ENCODE measurements at regions not wholly inside any gene's neighbourhood (a gene's known extent, or its start where the extent isn't known, plus 50 kb on each side); places are given as distances from the start of the nearest gene placed in this dataset.

GRCh38 chr5:4044881-4045280 lies 449.2 kb downstream of the IRX1 start:
- ChIA-PET CTCF (no interaction called here), POLR2A (no interaction called here)
- TF ChIP-seq CTCF (IDR thresholded peaks at IDR 0.05; ENCODE audit: insufficient read depth, low read length, missing control alignments) = no peak
- DNase-seq (ENCODE audit: low read depth, low spot score) = no peak
- no peak overlapping the region for H3K4me3 ChIP-seq (ENCODE audit: low read depth, low read length)

DNA sequence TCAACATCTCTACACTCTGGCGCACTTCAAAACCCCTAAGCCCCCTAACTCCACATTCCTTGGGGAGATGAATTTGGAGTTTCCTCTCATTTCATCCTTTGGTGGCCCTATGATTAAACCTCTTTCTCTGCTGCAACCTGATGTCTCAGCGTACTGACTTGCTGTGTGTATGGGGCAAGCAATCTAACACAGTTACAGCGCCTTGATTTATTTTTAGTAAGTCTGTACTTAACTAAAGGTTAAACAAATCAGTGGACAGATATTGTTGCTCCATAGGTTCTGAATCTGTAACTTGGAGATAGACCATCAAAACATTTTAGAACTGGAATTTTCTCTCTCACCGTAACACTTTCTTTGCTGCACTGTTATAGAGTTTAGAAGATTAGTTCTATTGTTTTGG lies 452.8 kb downstream of the IRX1 start:
- no peak for DNase-seq (ENCODE audit: low read depth, low spot score)
- no peak overlapping the region for H3K4me3 ChIP-seq (ENCODE audit: low read depth, low read length)
- POLR2A ChIA-PET = no interaction called here
- CTCF ChIA-PET = no interaction called here
- no peak for TF ChIP-seq CTCF (IDR thresholded peaks at IDR 0.05; ENCODE audit: insufficient read depth, low read length, missing control alignments)

GRCh38 chr5:4050203-4050602 lies 454.6 kb downstream of the IRX1 start:
- no peak overlapping the region for H3K4me3 ChIP-seq (ENCODE audit: low read depth, low read length)
- ChIA-PET CTCF (no interaction called here), POLR2A (no interaction called here)
- DNase-seq (ENCODE audit: low read depth, low spot score) = no peak
- TF ChIP-seq CTCF (IDR thresholded peaks at IDR 0.05; ENCODE audit: insufficient read depth, low read length, missing control alignments) = no peak

DNA sequence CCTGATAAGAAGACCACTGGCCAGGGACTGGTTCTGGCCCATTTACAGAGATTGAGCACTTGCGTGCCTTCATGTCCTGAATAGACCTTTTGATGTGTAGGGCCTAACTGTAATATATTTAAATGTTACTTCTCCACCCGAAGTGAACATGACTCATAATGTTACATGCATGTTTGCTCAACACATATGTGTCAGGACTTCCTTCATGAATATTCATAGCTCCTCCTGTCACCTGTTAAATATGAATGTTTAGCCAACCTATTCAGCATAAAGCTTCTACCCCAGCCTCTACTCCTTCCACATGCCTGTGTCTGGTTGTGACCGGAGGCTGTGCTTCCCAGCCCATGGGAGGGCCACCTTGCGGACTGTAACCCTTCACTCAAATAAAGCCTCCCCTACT lies 457.5 kb downstream of the IRX1 start:
- H3K4me3 ChIP-seq (ENCODE audit: low read depth, low read length) = no peak overlapping the region
- CTCF ChIA-PET = no interaction called here
- no peak for DNase-seq (ENCODE audit: low read depth, low spot score)

GRCh38 chr5:4054092-4054491 lies 458.5 kb downstream of the IRX1 start:
- no peak for DNase-seq (ENCODE audit: low read depth, low spot score)
- H3K4me3 ChIP-seq (ENCODE audit: low read depth, low read length) = no peak overlapping the region
- CTCF ChIA-PET = no interaction called here
- TF ChIP-seq CTCF (IDR thresholded peaks at IDR 0.05; ENCODE audit: insufficient read depth, low read length, missing control alignments) = no peak
- POLR2A ChIA-PET = no interaction called here

More for the DNA sequence above, 457.5 kb downstream of the IRX1 start:
- TF ChIP-seq CTCF (IDR thresholded peaks at IDR 0.05; ENCODE audit: insufficient read depth, low read length, missing control alignments) = no peak
- POLR2A ChIA-PET = no interaction called here

GRCh38 chr5:4058899-4059298 lies 463.3 kb downstream of the IRX1 start:
- no peak for DNase-seq (ENCODE audit: low read depth, low spot score)
- CTCF ChIA-PET = no interaction called here
- no peak for TF ChIP-seq CTCF (IDR thresholded peaks at IDR 0.05; ENCODE audit: insufficient read depth, low read length, missing control alignments)
- no peak overlapping the region for H3K4me3 ChIP-seq (ENCODE audit: low read depth, low read length)
- POLR2A ChIA-PET = no interaction called here
